ENCODE measurements at regions not wholly inside any gene's neighbourhood (a gene's known extent, or its start where the extent isn't known, plus 50 kb on each side); places are given as distances from the start of the nearest gene placed in this dataset.

GRCh38 chr11:129259931-129260348 lies 67.8 kb upstream of the ARHGAP32 start (continued):
- no peak for TF ChIP-seq ZNF784 (CRISPR knock-in tag; IDR thresholded peaks at IDR 0.05; ENCODE audit: borderline replicate concordance)
- TF ChIP-seq ARID5B (CRISPR knock-in tag; IDR thresholded peaks at IDR 0.05) = peak; percentile 90
- TF ChIP-seq ZNF703 (CRISPR knock-in tag; IDR thresholded peaks at IDR 0.05; ENCODE audit: borderline replicate concordance) = no peak
- TF ChIP-seq ZNF280D (CRISPR knock-in tag; IDR thresholded peaks at IDR 0.05) = no peak
- no peak for TF ChIP-seq DR1 (CRISPR knock-in tag; IDR thresholded peaks at IDR 0.05)
- no peak for TF ChIP-seq PTBP1 (IDR thresholded peaks at IDR 0.05; ENCODE audit: low read depth, low read length, poor library complexity, severe bottlenecking)
- TF ChIP-seq ZNF512B (CRISPR knock-in tag; IDR thresholded peaks at IDR 0.05; ENCODE audit: borderline replicate concordance) = no peak
- no peak for TF ChIP-seq ZNF879 (CRISPR knock-in tag; IDR thresholded peaks at IDR 0.05)
- TF ChIP-seq DMAP1 (CRISPR knock-in tag; IDR thresholded peaks at IDR 0.05) = no peak
- no peak for TF ChIP-seq ZNF549 (CRISPR knock-in tag; IDR thresholded peaks at IDR 0.05)
- peak; percentile 82 for TF ChIP-seq TARDBP (CRISPR knock-in tag; IDR thresholded peaks at IDR 0.05)
- no peak for TF ChIP-seq DPF2 (CRISPR knock-in tag; IDR thresholded peaks at IDR 0.05; ENCODE audit: borderline replicate concordance, low read depth)
- TF ChIP-seq ZNF230 (CRISPR knock-in tag; IDR thresholded peaks at IDR 0.05) = no peak
- no peak for TF ChIP-seq ZFP36 (IDR thresholded peaks at IDR 0.05; ENCODE audit: borderline replicate concordance, low read depth, low read length, partially characterized antibody)
- no peak for TF ChIP-seq ZNF773 (CRISPR knock-in tag; IDR thresholded peaks at IDR 0.05; ENCODE audit: borderline replicate concordance)
- TF ChIP-seq ZNF605 (CRISPR knock-in tag; IDR thresholded peaks at IDR 0.05) = no peak
- no peak for TF ChIP-seq ZNF746 (CRISPR knock-in tag; IDR thresholded peaks at IDR 0.05)
- TF ChIP-seq ZNF513 (CRISPR knock-in tag; conservative IDR thresholded peaks at IDR 0.05) = no peak

Measured in HepG2 (cell line).